WTC11 (cell line): ENCODE measurements at regions not wholly inside any gene's neighbourhood (a gene's known extent, or its start where the extent isn't known, plus 50 kb on each side); places are given as distances from the start of the nearest gene placed in this dataset.

ENCODE experiments used
- CBFB ChIP-seq: sonication (generic); formaldehyde crosslinking; IDR thresholded peaks from 2 replicates; pipeline ENCODE4 v1.8.1; 2022; ENCODE audit warnings: mild to moderate bottlenecking, low read depth, missing genetic modification reagents
- CREB1 ChIP-seq: sonication (generic); formaldehyde crosslinking; IDR thresholded peaks from 2 replicates; pipeline ENCODE4 v1.8.0; 2023; ENCODE audit warnings: mild to moderate bottlenecking, missing genetic modification reagents
- CTCF ChIP-seq: fragments of 200-600 bp; IDR thresholded peaks from 2 replicates; pipeline ENCODE4 v1.8.0; 2022; ENCODE audit warnings: antibody characterized with exemption
- MAX ChIP-seq: sonication (generic); formaldehyde crosslinking; IDR thresholded peaks from 2 replicates; pipeline ENCODE4 v1.8.0; 2022; ENCODE audit warnings: mild to moderate bottlenecking, missing genetic modification reagents
- NR3C1 ChIP-seq: sonication (generic); formaldehyde crosslinking; conservative IDR thresholded peaks from 2 replicates; pipeline ENCODE4 v1.8.1; 2023; ENCODE audit warnings: low read depth, mild to moderate bottlenecking, missing genetic modification reagents

- no peak for TF ChIP-seq CBFB (CRISPR knock-in tag)
- TF ChIP-seq CTCF, result no peak; the same call in 1 of the 2 replicates
- no peak for TF ChIP-seq CREB1 (CRISPR knock-in tag)
- no peak for TF ChIP-seq NR3C1 (CRISPR knock-in tag)
- no peak for TF ChIP-seq MAX (CRISPR knock-in tag)
Observed at GRCh38 chr13:26946684-26947343, 186.2 kb upstream of the GPR12 start.
